22Rv1 (cell line): ENCODE measurements at regions not wholly inside any gene's neighbourhood (a gene's known extent, or its start where the extent isn't known, plus 50 kb on each side); places are given as distances from the start of the nearest gene placed in this dataset.
"Not testable (repeated sequence)": the region's sequence is repeated elsewhere in the genome, so short reads cannot be mapped to it uniquely, and the experiment has no call there.

Source experiments
- H3K27ac ChIP-seq: fragments of 450-650 bp; 2 replicates; pipeline ENCODE4 v1.5.1; 2017
- ZFX ChIP-seq: fragments of 450-650 bp; IDR thresholded peaks from 2 replicates; pipeline ENCODE4 v1.6.1; 2017; ENCODE audit warnings: antibody characterized with exemption, borderline replicate concordance
- TF ChIP-seq, protein P1 (sequence below): fragments of 450-650 bp; IDR thresholded peaks from 2 replicates; pipeline ENCODE4 v1.5.1; 2017; ENCODE audit warnings: mild to moderate bottlenecking

DNA sequence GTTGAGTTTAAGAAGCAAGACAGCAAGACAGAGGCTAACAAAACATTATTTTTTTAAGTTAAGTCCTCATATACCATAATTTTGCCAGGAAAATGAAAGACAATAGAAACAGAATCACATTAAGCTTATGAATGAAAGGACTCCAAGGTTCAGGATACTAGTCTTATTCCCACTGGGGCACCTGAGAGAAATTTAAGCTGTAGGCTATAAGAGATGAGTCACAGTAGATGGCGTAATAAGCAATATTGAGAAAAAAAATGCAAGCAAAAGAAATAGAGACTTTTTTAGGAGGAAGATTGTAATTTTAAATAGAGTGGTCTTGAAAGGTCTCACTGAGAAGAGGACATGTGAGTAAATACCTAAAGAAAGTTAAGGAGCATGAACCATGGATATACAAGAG lies 57.1 kb upstream of the KIF2B start:
- H3K27ac ChIP-seq = no peak overlapping the region
- no peak for TF ChIP-seq ZFX
- TF ChIP-seq, protein P1, sequence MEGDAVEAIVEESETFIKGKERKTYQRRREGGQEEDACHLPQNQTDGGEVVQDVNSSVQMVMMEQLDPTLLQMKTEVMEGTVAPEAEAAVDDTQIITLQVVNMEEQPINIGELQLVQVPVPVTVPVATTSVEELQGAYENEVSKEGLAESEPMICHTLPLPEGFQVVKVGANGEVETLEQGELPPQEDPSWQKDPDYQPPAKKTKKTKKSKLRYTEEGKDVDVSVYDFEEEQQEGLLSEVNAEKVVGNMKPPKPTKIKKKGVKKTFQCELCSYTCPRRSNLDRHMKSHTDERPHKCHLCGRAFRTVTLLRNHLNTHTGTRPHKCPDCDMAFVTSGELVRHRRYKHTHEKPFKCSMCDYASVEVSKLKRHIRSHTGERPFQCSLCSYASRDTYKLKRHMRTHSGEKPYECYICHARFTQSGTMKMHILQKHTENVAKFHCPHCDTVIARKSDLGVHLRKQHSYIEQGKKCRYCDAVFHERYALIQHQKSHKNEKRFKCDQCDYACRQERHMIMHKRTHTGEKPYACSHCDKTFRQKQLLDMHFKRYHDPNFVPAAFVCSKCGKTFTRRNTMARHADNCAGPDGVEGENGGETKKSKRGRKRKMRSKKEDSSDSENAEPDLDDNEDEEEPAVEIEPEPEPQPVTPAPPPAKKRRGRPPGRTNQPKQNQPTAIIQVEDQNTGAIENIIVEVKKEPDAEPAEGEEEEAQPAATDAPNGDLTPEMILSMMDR = no peak

DNA sequence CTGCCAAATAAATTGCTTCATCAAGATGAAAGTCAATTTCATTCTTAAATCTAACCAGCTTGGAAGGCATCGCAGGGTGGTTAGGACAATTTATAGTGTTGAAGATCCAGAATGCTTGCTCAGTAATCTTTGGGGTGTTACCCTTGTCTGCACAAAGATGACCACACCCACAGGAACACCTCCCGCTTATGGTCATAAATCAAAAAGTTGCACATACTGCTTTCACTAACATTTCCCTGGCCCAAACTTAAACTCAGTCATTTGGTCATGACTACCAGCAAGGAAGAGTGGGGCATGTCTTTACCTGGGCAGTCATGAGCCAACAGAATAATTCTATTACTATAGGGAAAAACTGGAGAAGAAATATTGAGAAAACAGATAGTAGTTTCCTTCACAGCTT lies 57.6 kb upstream of the KIF2B start:
- no peak for TF ChIP-seq ZFX
- TF ChIP-seq, protein P1 = no peak
- no peak overlapping the region for H3K27ac ChIP-seq

DNA sequence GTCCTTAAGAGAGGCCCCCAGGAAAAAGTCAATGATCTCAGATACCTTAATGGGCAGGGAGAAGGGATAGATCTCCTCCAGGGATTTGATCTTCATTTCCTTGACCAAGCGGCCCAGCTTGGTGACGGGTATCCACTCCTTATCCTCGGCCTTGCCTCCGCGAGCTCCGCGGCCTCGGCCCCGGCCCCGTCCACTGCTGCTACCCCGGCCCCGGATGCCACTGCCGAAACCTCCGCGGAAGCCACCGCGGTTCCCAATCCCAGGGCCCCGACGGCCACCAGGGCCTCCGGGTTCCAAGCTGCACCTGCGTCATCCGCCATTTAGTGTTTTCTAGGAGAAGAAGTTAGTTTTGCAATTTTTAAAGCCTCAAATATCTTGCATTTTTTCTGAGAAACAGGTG lies 65.2 kb upstream of the KIF2B start:
- no peak overlapping the region for H3K27ac ChIP-seq
- TF ChIP-seq ZFX = no peak
- TF ChIP-seq, protein P1 = no peak

DNA sequence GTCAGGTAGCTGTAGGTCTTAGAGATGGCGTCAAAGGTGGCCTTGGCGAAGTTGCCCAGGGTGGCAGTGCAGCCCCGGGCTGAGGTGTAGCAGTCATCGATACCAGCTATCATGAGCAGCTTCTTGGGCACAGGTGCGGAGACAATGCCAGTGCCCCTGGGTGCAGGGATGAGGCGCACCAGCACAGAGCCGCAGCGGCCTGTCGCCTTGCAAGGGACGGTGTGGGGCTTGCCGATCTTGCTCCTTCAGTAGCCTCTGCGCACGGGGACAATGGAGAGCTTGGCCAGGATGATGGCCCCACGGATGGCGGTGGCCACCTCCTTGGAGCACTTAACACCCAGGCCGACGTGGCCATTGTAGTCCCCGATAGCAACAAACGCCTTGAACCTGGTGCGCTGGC lies 65.6 kb upstream of the KIF2B start:
- H3K27ac ChIP-seq = not testable (repeated sequence)

DNA sequence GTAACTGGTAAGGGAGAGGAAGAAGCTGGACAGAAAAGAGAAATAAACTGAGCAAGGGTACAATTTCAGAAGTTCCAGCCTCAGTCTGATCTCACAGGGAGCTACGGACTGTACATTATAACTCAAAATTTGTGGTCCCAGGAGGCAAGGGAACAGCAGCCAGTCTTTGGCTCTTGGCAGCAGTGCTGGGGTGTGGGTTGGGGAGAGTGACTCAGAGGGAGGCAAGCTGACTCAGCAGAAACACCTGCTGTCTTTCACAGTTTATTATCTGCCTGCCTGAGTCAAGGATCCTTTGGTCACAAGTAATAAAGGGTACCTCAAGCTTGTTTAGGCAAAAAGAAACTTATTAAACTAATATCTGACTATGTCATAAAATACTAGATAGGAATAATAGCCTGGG lies 73.5 kb upstream of the KIF2B start:
- no peak overlapping the region for H3K27ac ChIP-seq
- TF ChIP-seq, protein P1 = no peak
- no peak for TF ChIP-seq ZFX

DNA sequence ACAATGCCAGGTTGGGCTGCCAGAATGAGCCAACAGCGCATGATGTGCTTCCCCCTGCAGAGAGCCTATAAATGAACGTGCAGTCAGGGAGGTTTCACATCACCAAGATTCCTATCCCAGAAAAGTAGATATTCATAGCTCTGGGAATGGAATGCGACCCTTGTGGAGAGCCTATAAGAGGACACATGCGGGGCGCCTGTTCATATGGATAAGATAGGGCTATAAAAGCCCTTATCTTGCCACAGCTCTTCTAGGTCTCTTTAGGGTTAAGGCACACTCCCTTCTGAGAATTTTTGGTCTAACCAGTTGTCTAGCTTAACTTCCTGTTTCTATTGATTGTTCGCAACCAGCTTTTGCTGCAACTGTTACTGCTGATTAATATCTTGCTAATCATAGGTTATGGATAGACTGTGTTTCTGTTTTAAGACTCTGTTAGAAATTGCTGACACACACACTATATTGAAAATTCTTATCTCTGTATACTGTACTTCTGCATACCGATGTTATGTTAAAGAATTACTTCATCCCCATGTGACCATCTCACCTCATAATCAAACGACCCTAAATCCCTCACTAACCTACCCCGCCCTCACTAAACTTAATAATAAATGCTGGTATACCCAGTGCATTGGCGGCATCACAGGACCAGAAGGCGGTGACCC lies 74.4 kb upstream of the KIF2B start:
- not testable (repeated sequence) for H3K27ac ChIP-seq

DNA sequence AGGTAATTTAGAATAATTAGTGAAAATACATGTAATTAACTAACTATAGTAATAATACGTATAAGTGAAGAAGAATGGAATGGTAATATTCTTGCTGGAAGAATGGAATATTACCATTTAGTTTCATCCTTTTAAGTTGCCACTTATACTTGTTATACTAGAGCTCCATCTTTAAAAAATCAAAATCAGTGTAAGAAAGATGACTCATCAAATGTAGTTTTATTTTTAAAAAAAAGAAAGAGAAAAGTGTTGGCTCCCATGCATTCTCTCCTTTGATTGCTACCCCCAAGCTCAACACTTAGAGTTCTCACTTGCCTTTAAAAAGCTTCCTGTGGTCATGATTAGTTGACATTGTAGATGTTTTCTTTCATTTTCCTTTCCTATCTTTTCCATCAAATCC lies 82.4 kb upstream of the KIF2B start:
- TF ChIP-seq, protein P1 = no peak
- TF ChIP-seq ZFX = no peak
- H3K27ac ChIP-seq = no peak overlapping the region

DNA sequence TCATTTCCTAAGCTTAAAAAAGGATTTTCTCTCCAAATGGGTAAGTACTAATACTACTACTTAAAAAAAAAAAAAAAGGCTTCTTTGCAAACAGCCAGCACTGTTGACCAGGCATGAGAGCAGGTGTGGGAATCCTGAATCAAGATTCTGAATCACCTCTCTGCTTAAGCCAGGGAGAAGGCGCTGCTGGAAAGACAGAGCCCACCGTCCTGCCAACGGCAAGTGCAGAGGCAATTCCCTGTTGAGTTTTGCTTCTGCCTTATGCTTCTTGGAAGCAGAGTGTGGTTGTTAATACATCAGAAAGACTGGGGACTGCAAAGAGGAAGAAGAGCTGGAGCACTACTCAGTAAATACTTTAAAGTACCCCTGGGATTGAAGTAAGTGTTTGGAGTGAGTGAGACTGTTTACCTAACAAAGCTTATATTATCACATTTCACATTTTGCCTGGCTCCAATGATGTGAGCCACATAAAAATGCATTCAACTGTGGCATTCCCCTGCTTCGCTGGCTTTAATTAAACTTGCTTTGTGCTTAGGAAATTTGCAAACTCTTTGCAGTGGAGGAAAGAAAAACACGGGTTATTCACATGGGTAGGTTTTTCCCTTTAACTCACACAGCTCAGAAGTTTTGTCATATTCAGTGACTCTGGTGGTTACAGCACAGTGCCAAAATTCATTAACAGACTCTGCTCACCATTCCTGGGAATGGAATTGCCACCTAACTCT lies 86.0 kb upstream of the KIF2B start:
- no peak overlapping the region for H3K27ac ChIP-seq
- TF ChIP-seq, protein P1 = no peak
- no peak for TF ChIP-seq ZFX
